NB4 (cell line): ENCODE measurements at regions not wholly inside any gene's neighbourhood (a gene's known extent, or its start where the extent isn't known, plus 50 kb on each side); places are given as distances from the start of the nearest gene placed in this dataset.
"Not testable (repeated sequence)": the region's sequence is repeated elsewhere in the genome, so short reads cannot be mapped to it uniquely, and the experiment has no call there.

Source experiments
- DNase-seq: peaks from one replicate; pipeline ENCODE4 v3.0.0; 2010; ENCODE audit warnings: low read depth
- H3K4me3 ChIP-seq: one replicate; pipeline ENCODE4 v1.5.1; 2011; ENCODE audit warnings: mild to moderate bottlenecking, low read depth, low read length, moderate library complexity
- MYC ChIP-seq: IDR thresholded peaks from 2 replicates; pipeline ENCODE4 v1.6.1; 2011; ENCODE audit warnings: low read depth, low read length
- POLR2A ChIP-seq: IDR thresholded peaks from 2 replicates; pipeline ENCODE4 v1.6.1; 2011; ENCODE audit warnings: mild to moderate bottlenecking; ENCODE audit not compliant: insufficient read length; ENCODE audit errors: extremely low read depth
- TF ChIP-seq, protein P1 (sequence below): IDR thresholded peaks from 2 replicates; pipeline ENCODE4 v1.6.1; 2011; ENCODE audit warnings: low read depth, low read length
- TF ChIP-seq, protein P2 (sequence below): IDR thresholded peaks from one replicate; pipeline ENCODE4 v1.5.1; 2012; ENCODE audit warnings: low read depth, low read length

DNA sequence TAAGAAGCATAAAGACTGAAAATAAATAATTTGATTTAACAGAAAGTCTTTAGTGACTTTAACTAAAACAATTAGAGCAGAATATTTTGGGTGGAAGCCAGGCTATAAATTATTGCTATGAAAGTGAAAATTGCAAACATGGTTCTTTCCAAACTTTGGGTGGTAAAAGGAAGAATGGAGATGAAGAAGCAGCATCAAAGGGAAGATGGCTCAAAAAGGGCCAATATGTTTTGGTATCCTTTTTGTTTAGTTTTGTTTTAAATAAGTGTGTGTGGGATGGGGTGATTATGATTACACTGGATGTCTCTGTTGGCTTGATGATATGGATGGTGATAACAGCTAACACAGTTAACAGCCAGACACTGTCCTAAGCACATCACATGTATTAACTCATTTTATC, 153.7 kb downstream of the CYB561 start:
- DNase-seq: no peak
- H3K4me3 ChIP-seq: no peak overlapping the region
- TF ChIP-seq, protein P1, sequence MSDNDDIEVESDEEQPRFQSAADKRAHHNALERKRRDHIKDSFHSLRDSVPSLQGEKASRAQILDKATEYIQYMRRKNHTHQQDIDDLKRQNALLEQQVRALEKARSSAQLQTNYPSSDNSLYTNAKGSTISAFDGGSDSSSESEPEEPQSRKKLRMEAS: no peak
- TF ChIP-seq, protein P2, sequence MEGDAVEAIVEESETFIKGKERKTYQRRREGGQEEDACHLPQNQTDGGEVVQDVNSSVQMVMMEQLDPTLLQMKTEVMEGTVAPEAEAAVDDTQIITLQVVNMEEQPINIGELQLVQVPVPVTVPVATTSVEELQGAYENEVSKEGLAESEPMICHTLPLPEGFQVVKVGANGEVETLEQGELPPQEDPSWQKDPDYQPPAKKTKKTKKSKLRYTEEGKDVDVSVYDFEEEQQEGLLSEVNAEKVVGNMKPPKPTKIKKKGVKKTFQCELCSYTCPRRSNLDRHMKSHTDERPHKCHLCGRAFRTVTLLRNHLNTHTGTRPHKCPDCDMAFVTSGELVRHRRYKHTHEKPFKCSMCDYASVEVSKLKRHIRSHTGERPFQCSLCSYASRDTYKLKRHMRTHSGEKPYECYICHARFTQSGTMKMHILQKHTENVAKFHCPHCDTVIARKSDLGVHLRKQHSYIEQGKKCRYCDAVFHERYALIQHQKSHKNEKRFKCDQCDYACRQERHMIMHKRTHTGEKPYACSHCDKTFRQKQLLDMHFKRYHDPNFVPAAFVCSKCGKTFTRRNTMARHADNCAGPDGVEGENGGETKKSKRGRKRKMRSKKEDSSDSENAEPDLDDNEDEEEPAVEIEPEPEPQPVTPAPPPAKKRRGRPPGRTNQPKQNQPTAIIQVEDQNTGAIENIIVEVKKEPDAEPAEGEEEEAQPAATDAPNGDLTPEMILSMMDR: no peak
- TF ChIP-seq MYC: no peak
- no peak for TF ChIP-seq POLR2A

DNA sequence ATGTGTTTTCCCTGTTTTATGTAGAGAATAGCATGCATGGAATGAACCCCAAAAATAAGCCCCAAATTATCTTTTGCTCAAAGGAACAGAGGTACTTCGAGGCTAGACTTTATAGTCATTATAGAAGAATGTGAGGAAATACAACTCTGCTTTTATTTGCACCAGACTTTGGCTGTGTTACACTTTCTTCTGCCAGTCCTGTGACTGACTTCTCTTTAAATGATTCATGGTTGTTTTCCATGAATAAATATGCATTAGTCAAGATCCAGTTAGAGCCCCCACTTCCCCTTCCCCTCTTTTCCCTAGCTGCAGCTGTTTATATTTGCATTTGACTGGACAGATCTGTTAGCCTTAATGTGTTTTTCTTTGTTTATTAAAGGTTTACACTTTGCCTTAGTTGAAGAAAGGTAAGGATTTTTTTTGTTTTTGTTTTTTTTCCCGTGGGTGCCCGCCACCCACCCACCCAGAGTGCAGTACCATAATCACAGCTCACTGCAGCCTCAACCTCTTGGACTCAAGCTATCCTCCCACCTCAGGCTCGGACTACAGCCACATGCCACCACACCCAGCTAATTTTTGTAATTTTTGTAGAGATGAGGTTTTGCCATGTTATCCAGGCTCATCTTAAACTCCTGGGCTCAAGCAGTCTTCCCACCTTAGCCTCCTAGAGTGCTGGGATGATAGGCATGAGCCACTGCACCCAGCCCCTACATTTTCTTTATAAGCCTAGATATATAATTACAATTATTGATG, 152.6 kb downstream of the CYB561 start:
- no peak for DNase-seq
- H3K4me3 ChIP-seq: no peak overlapping the region
- TF ChIP-seq MYC (no peak), POLR2A (no peak)
- TF ChIP-seq, protein P1: no peak
- TF ChIP-seq, protein P2: no peak

DNA sequence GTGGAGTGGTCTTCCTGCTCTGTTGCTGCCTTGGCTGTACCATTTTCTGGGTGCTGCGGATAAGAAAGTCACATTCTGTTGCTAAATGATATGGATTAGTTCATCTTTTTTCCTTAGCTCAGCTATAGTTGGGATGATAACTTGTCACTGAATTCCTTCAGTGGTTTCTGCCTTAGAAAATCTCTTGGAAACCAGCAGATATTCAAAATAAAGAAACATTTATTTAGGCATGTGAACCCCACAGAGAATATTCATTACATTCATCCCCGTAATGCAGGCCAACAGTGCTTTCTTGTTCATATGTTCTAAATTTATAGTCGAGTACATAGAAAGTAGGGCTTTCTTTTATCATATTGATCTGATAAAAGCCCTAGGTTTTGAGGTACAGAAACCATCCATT, 151.3 kb downstream of the CYB561 start:
- DNase-seq: no peak
- no peak for TF ChIP-seq MYC
- no peak overlapping the region for H3K4me3 ChIP-seq

DNA sequence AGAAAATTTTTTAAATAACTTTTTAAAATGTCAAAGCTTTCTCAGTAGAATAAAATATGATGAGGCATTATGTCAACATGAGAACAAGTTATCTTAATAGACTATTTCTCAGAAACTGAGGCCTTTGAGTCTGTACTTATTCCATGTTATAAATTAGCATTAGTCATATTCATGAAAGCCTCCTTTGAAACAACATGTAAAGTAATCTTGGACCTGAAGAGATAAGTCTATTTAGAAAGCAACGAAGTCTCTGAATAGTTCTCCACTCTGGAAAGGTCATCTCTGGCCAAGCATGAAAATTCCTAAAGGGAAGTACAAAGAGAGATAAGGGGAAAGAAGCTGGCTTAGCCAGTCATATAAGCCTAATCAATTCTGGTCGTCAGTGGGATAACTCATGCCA, 150.8 kb downstream of the CYB561 start:
- TF ChIP-seq, protein P1: no peak
- no peak overlapping the region for H3K4me3 ChIP-seq
- no peak for DNase-seq

DNA sequence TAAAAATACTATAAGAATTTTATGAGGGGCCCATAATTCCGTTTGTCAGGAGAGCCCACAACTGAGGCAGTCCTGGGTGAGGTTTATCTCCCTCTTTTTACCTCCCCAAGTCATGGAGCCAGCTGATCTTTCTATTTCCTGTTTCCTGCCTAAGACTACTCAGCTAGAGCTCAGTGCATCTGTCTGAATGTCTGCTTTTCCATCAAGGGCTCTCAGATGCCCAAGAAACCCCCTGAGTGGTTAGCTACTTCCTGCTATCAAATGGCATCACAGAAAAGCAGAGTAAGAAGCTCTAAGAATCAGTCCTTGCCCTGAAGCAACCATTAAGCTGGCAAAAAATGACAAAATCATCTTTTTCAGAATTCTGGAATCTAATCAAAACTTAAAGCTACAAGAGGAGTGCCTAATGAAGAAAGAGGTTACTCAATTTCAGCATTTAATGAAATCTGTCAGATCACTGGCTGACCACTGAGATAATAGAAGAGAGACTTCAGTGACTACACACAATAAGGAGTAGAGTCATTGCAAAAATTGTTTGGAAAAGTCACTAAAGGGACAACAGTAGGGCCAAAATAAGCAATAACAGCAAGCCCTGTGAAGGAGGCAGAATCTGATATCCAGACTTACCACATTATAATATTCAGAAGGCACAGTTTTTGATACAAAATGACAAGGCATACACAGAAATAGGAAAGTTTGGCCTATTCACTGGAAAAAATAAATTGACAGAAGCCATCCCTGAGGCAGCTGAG, 150.1 kb downstream of the CYB561 start:
- H3K4me3 ChIP-seq: no peak overlapping the region
- DNase-seq: no peak
- TF ChIP-seq POLR2A (no peak), MYC (no peak)
- TF ChIP-seq, protein P2: no peak
- TF ChIP-seq, protein P1: no peak

DNA sequence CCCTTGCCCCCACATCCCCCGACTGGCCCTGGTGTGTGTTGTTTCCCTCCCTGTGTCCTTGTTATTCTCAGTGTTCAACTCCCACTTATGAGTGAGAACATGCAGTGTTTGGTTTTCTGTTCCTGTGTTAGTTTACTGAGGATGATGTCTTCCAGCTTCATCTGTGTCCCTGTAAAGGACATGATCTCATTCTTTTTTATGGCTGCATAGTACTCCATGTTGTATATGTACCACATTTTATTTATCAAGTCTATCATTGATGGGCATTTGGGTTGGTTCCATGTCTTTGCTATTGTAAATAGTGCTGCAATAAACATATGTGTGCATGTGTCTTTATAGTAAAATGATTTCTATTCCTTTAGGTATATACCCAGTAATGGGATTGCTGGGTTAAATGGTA, 147.2 kb downstream of the CYB561 start:
- H3K4me3 ChIP-seq: not testable (repeated sequence)

DNA sequence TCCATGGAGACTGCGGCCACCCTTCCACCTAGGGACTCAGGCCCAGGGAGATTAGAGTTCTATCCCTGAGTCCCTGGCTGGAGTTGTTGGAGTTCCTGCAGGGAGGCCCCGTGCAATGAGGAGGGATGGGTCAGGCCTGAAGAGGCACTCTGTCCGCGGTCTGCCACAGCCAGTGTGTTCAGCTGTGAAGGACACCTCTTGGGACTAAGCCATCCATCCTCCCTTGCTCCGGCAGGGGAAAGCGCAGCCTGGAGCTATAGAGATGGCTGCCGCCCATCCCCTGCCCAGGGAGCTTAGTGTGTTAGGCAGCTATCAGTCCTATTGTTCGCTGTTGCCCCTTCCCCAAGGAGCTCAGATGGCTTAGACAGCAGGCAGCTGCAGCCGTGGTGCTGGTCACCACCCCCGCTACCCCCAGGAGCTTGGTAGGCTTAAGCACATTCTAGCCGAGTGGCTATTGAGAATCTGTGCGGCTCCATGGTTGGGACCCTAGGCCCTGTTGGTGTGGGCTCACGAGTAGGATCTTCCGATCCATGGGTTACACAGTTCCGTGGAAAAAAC, 141.3 kb downstream of the CYB561 start:
- H3K4me3 ChIP-seq: no peak overlapping the region
- TF ChIP-seq, protein P1: no peak
- no peak for TF ChIP-seq POLR2A
- TF ChIP-seq MYC: no peak
- TF ChIP-seq, protein P2: no peak
- no peak for DNase-seq

More for the DNA sequence above, 147.2 kb downstream of the CYB561 start:
- not testable (repeated sequence) for DNase-seq
